ENCODE measurements at regions not wholly inside any gene's neighbourhood (a gene's known extent, or its start where the extent isn't known, plus 50 kb on each side); places are given as distances from the start of the nearest gene placed in this dataset.

GRCh38 chr5:116953251-116953930 is 378.8 kb upstream of the SEMA6A start:
- H2AFZ ChIP-seq, result no peak overlapping the region

More at GRCh38 chr5:116953251-116953930, 378.8 kb upstream of the SEMA6A start:
- H3K27ac ChIP-seq (ENCODE audit: low read depth), result peak overlapping the region; percentile 15; the same call in 1 of the 2 replicates
- ATAC-seq (peak; percentile 77), DNase-seq (ENCODE audit: low spot score) (peak; percentile 76)
- Mint-ChIP-seq H3K27me3 (ENCODE audit: insufficient read depth, low read depth, poor library complexity) (no peaks in the 10 kb centered on the region), H3K9me3 (no peaks in the 10 kb centered on the region), H3K4me1 (peaks cover 25% of the 10 kb centered on the region), H3K36me3 (ENCODE audit: low read depth) (no peaks in the 10 kb centered on the region), H3K27ac (peak overlapping the region; percentile 94), H3K4me3 (no peak overlapping the region)
- no peaks in the 10 kb centered on the region for H3K27me3 ChIP-seq (ENCODE audit: insufficient read depth)
- peaks cover 30% of the 10 kb centered on the region for H3K4me1 ChIP-seq (ENCODE audit: insufficient read depth)
- no peak overlapping the region for H3K4me3 ChIP-seq
- H3K79me2 ChIP-seq (replicated peaks; ENCODE audit: insufficient read depth), result no peaks in the 10 kb centered on the region
- H3K9me2 ChIP-seq (ENCODE audit: insufficient read depth), result no peaks in the 10 kb centered on the region
- H4K20me1 ChIP-seq (replicated peaks; ENCODE audit: insufficient read depth), result no peaks in the 10 kb centered on the region
- no peaks in the 10 kb centered on the region for H3K36me3 ChIP-seq (ENCODE audit: insufficient read depth)
- H3K4me2 ChIP-seq, result no peak overlapping the region
- 0 out of 2 replicates have a peak, but pooled peaks cover under 1% of the 10 kb centered on the region for H3F3A ChIP-seq (replicated peaks; ENCODE audit: low read depth)
- TF ChIP-seq, protein P1, sequence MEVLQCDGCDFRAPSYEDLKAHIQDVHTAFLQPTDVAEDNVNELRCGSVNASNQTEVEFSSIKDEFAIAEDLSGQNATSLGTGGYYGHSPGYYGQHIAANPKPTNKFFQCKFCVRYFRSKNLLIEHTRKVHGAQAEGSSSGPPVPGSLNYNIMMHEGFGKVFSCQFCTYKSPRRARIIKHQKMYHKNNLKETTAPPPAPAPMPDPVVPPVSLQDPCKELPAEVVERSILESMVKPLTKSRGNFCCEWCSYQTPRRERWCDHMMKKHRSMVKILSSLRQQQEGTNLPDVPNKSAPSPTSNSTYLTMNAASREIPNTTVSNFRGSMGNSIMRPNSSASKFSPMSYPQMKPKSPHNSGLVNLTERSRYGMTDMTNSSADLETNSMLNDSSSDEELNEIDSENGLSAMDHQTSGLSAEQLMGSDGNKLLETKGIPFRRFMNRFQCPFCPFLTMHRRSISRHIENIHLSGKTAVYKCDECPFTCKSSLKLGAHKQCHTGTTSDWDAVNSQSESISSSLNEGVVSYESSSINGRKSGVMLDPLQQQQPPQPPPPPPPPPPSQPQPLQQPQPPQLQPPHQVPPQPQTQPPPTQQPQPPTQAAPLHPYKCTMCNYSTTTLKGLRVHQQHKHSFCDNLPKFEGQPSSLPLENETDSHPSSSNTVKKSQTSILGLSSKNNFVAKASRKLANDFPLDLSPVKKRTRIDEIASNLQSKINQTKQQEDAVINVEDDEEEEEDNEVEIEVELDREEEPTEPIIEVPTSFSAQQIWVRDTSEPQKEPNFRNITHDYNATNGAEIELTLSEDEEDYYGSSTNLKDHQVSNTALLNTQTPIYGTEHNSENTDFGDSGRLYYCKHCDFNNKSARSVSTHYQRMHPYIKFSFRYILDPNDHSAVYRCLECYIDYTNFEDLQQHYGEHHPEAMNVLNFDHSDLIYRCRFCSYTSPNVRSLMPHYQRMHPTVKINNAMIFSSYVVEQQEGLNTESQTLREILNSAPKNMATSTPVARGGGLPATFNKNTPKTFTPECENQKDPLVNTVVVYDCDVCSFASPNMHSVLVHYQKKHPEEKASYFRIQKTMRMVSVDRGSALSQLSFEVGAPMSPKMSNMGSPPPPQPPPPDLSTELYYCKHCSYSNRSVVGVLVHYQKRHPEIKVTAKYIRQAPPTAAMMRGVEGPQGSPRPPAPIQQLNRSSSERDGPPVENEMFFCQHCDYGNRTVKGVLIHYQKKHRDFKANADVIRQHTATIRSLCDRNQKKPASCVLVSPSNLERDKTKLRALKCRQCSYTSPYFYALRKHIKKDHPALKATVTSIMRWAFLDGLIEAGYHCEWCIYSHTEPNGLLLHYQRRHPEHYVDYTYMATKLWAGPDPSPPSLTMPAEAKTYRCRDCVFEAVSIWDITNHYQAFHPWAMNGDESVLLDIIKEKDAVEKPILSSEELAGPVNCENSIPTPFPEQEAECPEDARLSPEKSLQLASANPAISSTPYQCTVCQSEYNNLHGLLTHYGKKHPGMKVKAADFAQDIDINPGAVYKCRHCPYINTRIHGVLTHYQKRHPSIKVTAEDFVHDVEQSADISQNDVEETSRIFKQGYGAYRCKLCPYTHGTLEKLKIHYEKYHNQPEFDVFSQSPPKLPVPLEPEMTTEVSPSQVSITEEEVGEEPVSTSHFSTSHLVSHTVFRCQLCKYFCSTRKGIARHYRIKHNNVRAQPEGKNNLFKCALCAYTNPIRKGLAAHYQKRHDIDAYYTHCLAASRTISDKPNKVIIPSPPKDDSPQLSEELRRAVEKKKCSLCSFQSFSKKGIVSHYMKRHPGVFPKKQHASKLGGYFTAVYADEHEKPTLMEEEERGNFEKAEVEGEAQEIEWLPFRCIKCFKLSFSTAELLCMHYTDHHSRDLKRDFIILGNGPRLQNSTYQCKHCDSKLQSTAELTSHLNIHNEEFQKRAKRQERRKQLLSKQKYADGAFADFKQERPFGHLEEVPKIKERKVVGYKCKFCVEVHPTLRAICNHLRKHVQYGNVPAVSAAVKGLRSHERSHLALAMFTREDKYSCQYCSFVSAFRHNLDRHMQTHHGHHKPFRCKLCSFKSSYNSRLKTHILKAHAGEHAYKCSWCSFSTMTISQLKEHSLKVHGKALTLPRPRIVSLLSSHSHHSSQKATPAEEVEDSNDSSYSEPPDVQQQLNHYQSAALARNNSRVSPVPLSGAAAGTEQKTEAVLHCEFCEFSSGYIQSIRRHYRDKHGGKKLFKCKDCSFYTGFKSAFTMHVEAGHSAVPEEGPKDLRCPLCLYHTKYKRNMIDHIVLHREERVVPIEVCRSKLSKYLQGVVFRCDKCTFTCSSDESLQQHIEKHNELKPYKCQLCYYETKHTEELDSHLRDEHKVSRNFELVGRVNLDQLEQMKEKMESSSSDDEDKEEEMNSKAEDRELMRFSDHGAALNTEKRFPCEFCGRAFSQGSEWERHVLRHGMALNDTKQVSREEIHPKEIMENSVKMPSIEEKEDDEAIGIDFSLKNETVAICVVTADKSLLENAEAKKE (CRISPR knock-in tag; IDR thresholded peaks at IDR 0.05), result no peak
- TF ChIP-seq, protein P2, sequence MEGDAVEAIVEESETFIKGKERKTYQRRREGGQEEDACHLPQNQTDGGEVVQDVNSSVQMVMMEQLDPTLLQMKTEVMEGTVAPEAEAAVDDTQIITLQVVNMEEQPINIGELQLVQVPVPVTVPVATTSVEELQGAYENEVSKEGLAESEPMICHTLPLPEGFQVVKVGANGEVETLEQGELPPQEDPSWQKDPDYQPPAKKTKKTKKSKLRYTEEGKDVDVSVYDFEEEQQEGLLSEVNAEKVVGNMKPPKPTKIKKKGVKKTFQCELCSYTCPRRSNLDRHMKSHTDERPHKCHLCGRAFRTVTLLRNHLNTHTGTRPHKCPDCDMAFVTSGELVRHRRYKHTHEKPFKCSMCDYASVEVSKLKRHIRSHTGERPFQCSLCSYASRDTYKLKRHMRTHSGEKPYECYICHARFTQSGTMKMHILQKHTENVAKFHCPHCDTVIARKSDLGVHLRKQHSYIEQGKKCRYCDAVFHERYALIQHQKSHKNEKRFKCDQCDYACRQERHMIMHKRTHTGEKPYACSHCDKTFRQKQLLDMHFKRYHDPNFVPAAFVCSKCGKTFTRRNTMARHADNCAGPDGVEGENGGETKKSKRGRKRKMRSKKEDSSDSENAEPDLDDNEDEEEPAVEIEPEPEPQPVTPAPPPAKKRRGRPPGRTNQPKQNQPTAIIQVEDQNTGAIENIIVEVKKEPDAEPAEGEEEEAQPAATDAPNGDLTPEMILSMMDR (conservative IDR thresholded peaks at IDR 0.05; ENCODE audit: low read depth in 2 of 2), result no peak
- TF ChIP-seq ETS1 (IDR thresholded peaks at IDR 0.05), result no peak
- no peak for TF ChIP-seq ZNF331 (CRISPR knock-in tag; IDR thresholded peaks at IDR 0.05; ENCODE audit: low read depth)
- no peak for TF ChIP-seq STAT1 (IDR thresholded peaks at IDR 0.05; ENCODE audit: unreplicated experiment)
- no peak for TF ChIP-seq CREB1 (CRISPR knock-in tag; IDR thresholded peaks at IDR 0.05; ENCODE audit: low read depth)
- TF ChIP-seq EZH2 (IDR thresholded peaks at IDR 0.05; ENCODE audit: low read depth, unreplicated experiment), result no peak
- no peak for TF ChIP-seq EZH2phosphoT487 (IDR thresholded peaks at IDR 0.05; ENCODE audit: unreplicated experiment)
- no peak for TF ChIP-seq ZNF114 (CRISPR knock-in tag; IDR thresholded peaks at IDR 0.05)
- no peak for TF ChIP-seq POLR2AphosphoS5 (IDR thresholded peaks at IDR 0.05; ENCODE audit: low read depth)
- TF ChIP-seq, protein P3, sequence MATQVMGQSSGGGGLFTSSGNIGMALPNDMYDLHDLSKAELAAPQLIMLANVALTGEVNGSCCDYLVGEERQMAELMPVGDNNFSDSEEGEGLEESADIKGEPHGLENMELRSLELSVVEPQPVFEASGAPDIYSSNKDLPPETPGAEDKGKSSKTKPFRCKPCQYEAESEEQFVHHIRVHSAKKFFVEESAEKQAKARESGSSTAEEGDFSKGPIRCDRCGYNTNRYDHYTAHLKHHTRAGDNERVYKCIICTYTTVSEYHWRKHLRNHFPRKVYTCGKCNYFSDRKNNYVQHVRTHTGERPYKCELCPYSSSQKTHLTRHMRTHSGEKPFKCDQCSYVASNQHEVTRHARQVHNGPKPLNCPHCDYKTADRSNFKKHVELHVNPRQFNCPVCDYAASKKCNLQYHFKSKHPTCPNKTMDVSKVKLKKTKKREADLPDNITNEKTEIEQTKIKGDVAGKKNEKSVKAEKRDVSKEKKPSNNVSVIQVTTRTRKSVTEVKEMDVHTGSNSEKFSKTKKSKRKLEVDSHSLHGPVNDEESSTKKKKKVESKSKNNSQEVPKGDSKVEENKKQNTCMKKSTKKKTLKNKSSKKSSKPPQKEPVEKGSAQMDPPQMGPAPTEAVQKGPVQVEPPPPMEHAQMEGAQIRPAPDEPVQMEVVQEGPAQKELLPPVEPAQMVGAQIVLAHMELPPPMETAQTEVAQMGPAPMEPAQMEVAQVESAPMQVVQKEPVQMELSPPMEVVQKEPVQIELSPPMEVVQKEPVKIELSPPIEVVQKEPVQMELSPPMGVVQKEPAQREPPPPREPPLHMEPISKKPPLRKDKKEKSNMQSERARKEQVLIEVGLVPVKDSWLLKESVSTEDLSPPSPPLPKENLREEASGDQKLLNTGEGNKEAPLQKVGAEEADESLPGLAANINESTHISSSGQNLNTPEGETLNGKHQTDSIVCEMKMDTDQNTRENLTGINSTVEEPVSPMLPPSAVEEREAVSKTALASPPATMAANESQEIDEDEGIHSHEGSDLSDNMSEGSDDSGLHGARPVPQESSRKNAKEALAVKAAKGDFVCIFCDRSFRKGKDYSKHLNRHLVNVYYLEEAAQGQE (IDR thresholded peaks at IDR 0.05; ENCODE audit: unreplicated experiment), result no peak
- TF ChIP-seq JUNB (IDR thresholded peaks at IDR 0.05; ENCODE audit: unreplicated experiment), result no peak

Data from GM23338 (cell line).